Tibial artery (tissue), 4 donors: ENCODE measurements at regions not wholly inside any gene's neighbourhood (a gene's known extent, or its start where the extent isn't known, plus 50 kb on each side); places are given as distances from the start of the nearest gene placed in this dataset.

Source experiments
- DNase-seq, 2 donors: peaks; one replicate each; pipeline ENCODE4 v3.0.0-alpha.2; 2019
- H3K27ac ChIP-seq, 2 donors: fragments of 200-600 bp; sonication (generic) in 1 of 2; 1 replicate in 1 of 2; 2 replicates in 1 of 2; pipeline ENCODE4 v1.5.1; 2018 to 2019; ENCODE audit warnings: mild to moderate bottlenecking in 1 of 2
- H3K27me3 ChIP-seq, 2 donors: fragments of 200-600 bp; sonication (generic) in 1 of 2; one replicate each; pipeline versions ENCODE4 v1.5.1 to v1.6.0; 2016 to 2019
- H3K36me3 ChIP-seq, 3 donors: fragments of 200-600 bp; sonication (generic) in 2 of 3; one replicate each; pipeline ENCODE4 v1.5.1; 2016 to 2019; ENCODE audit warnings: mild to moderate bottlenecking in 2 of 3
- H3K4me1 ChIP-seq, 4 donors: fragments of 200-600 bp; sonication (generic) in 2 of 4; 1 replicate in 3 of 4; 2 replicates in 1 of 4; pipeline ENCODE4 v1.5.1; 2016 to 2019
- H3K4me3 ChIP-seq, 2 donors: fragments of 200-600 bp; sonication (generic) in 1 of 2; 1 replicate in 1 of 2; 2 replicates in 1 of 2; pipeline ENCODE4 v1.5.1; 2018 to 2019; ENCODE audit warnings: mild to moderate bottlenecking in 2 of 2
- H3K9me3 ChIP-seq, 3 donors: fragments of 200-600 bp; sonication (generic) in 1 of 3; one replicate each; pipeline ENCODE4 v1.5.1; 2016 to 2019
- CTCF ChIP-seq, 2 experiments: fragments of 200-600 bp in 1 of 2; fragments of 450-650 bp in 1 of 2; IDR thresholded peaks; one replicate each; pipeline ENCODE4 v1.5.1; 2017 to 2019; ENCODE audit warnings: antibody characterized with exemption in 2 of 2, mild to moderate bottlenecking in 1 of 2, moderate library complexity in 1 of 2
- intact Hi-C: fragments of 100-400 bp; cut with DNase I; formaldehyde crosslinking; loops from one replicate; pipeline ENCODE4 v1.15.0; 2023; ENCODE audit warnings: low total_unique reads

GRCh38 chr14:76576047-76576741 lies 185.1 kb upstream of the VASH1 start:
- TF ChIP-seq CTCF (IDR thresholded peaks at IDR 0.05) = no peak
- Histone ChIP-seq H3K4me3 (no peak overlapping the region), H3K27ac (no peak overlapping the region), H3K36me3 (no peaks in the 10 kb centered on the region), H3K27me3 (peaks cover 0 to 14% of the 10 kb centered on the region in 2 donors), H3K9me3 (no peaks in the 10 kb centered on the region), H3K4me1 (peaks cover 0 to 5% (median 1%) of the 10 kb centered on the region in 4 donors)
- no peak for DNase-seq
- intact Hi-C loops = no loop called here

GRCh38 chr14:76577090-76577489 lies 184.2 kb upstream of the VASH1 start:
- no peak for DNase-seq
- Histone ChIP-seq H3K4me1 (peaks cover 0 to 5% (median 1%) of the 10 kb centered on the region in 4 donors), H3K27ac (no peak overlapping the region), H3K36me3 (no peaks in the 10 kb centered on the region), H3K4me3 (no peak overlapping the region), H3K9me3 (no peaks in the 10 kb centered on the region), H3K27me3 (peaks cover 0 to 14% of the 10 kb centered on the region in 2 donors)
- intact Hi-C loops = no loop called here
- no peak for TF ChIP-seq CTCF (IDR thresholded peaks at IDR 0.05)

GRCh38 chr14:76577837-76578236 lies 183.4 kb upstream of the VASH1 start:
- H3K4me1 ChIP-seq = peaks cover 0 to 5% (median 1%) of the 10 kb centered on the region in 4 donors
- peaks cover 0 to 14% of the 10 kb centered on the region in 2 donors for H3K27me3 ChIP-seq
- no peak overlapping the region for H3K4me3 ChIP-seq
- DNase-seq = no peak
- H3K9me3 ChIP-seq = no peaks in the 10 kb centered on the region
- intact Hi-C loops = no loop called here
- no peak for TF ChIP-seq CTCF (IDR thresholded peaks at IDR 0.05)
- H3K27ac ChIP-seq = no peak overlapping the region
- H3K36me3 ChIP-seq = no peaks in the 10 kb centered on the region

GRCh38 chr14:76580399-76580798 lies 180.9 kb upstream of the VASH1 start:
- intact Hi-C loops = no loop called here
- Histone ChIP-seq H3K9me3 (no peaks in the 10 kb centered on the region), H3K27ac (no peak overlapping the region), H3K4me3 (no peak overlapping the region), H3K36me3 (no peaks in the 10 kb centered on the region), H3K27me3 (peaks cover 0 to 2% of the 10 kb centered on the region in 2 donors), H3K4me1 (peaks cover 0 to 10% (median 3%) of the 10 kb centered on the region in 4 donors)
- DNase-seq = no peak
- no peak for TF ChIP-seq CTCF (IDR thresholded peaks at IDR 0.05)

- Histone ChIP-seq H3K4me1 (peaks cover 0 to 10% (median 3%) of the 10 kb centered on the region in 4 donors), H3K4me3 (no peak overlapping the region), H3K27ac (no peak overlapping the region), H3K9me3 (no peaks in the 10 kb centered on the region), H3K27me3 (peaks cover 0 to 2% of the 10 kb centered on the region in 2 donors), H3K36me3 (no peaks in the 10 kb centered on the region)
- no peak for DNase-seq
- no peak for TF ChIP-seq CTCF (IDR thresholded peaks at IDR 0.05)
- intact Hi-C loops = no loop called here
These were observed 180.3 kb upstream of the VASH1 start for GRCh38 chr14:76580967-76581366.
